ENCODE measurements at regions not wholly inside any gene's neighbourhood (a gene's known extent, or its start where the extent isn't known, plus 50 kb on each side); places are given as distances from the start of the nearest gene placed in this dataset.
"Not testable (repeated sequence)": the region's sequence is repeated elsewhere in the genome, so short reads cannot be mapped to it uniquely, and the experiment has no call there.

GRCh38 chr7:101679653-101680173 is 50.6 kb upstream of the MYL10 start:
- not testable (repeated sequence) for H3K36me3 ChIP-seq (ENCODE audit: control insufficient read depth, insufficient read depth, low read length); H3K9me3 ChIP-seq (ENCODE audit: control insufficient read depth, low read length); H3K4me1 ChIP-seq (ENCODE audit: control insufficient read depth, insufficient read depth, low read length); H3K27ac ChIP-seq (ENCODE audit: low read depth, low read length); H3K4me3 ChIP-seq (ENCODE audit: low read length); H3K4me1 Mint-ChIP-seq; H3K27me3 Mint-ChIP-seq (ENCODE audit: insufficient read depth); H3K9me3 Mint-ChIP-seq; H3K9ac ChIP-seq (ENCODE audit: extremely low read depth, low read length, poor library complexity, severe bottlenecking); H3K27ac Mint-ChIP-seq; H3K36me3 Mint-ChIP-seq (ENCODE audit: low read depth); H3K4me3 Mint-ChIP-seq; H3K27me3 ChIP-seq (ENCODE audit: control insufficient read depth, insufficient read depth, low read length, poor library complexity, severe bottlenecking); DNase-seq
- WGBS, 2 experiments (ENCODE audit: insufficient coverage in 1 of 2, insufficient read length in 1 of 2), result 95 to 98% methylated on average over 8 to 10 of the region's 10 CpGs

DNA sequence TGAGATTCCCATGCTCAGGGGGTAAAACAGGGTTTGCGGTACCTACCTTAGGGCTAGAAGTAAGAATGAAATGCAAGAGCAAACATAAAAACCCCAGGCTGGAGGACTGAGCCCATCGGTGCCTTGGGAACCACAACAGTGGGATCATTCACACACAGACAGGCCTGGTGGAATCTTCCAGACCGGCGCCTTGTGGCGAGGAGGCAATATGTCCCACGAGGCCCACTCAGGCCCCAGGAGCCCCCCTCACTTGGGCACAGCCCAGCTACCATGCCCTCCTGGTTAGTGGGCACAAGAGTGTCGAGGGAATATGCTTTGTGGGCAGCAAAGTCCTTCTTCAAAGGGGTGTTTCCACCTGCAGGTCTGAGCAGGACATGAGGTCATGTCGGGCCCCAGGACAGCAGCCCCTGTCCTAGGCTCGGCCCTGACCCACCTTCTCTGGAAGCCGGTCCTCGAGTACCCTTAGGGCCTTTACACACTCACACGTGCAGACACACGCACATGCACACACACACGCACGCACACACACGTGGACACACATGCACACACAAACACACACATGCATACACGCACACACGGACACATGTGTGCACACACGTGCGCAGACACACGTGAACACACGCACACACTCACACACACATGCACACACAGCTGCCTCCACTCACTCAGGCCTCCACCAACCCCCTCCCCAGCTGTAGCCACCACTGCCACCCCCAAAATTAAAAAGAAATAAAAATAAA is 51.5 kb upstream of the MYL10 start:
- Mint-ChIP-seq H3K9me3 (no peaks in the 10 kb centered on the region), H3K27ac (no peak overlapping the region), H3K36me3 (ENCODE audit: low read depth) (no peaks in the 10 kb centered on the region), H3K4me3 (no peak overlapping the region), H3K27me3 (ENCODE audit: insufficient read depth) (peaks cover 4% of the 10 kb centered on the region), H3K4me1 (no peaks in the 10 kb centered on the region)
- Histone ChIP-seq H3K27me3 (ENCODE audit: control insufficient read depth, insufficient read depth, low read length, poor library complexity, severe bottlenecking) (no peaks in the 10 kb centered on the region), H3K4me1 (ENCODE audit: control insufficient read depth, insufficient read depth, low read length) (no peaks in the 10 kb centered on the region), H3K4me3 (ENCODE audit: low read length) (no peak overlapping the region), H3K36me3 (ENCODE audit: control insufficient read depth, insufficient read depth, low read length) (no peaks in the 10 kb centered on the region), H3K9ac (ENCODE audit: extremely low read depth, low read length, poor library complexity, severe bottlenecking) (no peak overlapping the region), H3K27ac (ENCODE audit: low read depth, low read length) (no peak overlapping the region), H3K9me3 (ENCODE audit: control insufficient read depth, low read length) (no peaks in the 10 kb centered on the region)
- TF ChIP-seq, protein P1, sequence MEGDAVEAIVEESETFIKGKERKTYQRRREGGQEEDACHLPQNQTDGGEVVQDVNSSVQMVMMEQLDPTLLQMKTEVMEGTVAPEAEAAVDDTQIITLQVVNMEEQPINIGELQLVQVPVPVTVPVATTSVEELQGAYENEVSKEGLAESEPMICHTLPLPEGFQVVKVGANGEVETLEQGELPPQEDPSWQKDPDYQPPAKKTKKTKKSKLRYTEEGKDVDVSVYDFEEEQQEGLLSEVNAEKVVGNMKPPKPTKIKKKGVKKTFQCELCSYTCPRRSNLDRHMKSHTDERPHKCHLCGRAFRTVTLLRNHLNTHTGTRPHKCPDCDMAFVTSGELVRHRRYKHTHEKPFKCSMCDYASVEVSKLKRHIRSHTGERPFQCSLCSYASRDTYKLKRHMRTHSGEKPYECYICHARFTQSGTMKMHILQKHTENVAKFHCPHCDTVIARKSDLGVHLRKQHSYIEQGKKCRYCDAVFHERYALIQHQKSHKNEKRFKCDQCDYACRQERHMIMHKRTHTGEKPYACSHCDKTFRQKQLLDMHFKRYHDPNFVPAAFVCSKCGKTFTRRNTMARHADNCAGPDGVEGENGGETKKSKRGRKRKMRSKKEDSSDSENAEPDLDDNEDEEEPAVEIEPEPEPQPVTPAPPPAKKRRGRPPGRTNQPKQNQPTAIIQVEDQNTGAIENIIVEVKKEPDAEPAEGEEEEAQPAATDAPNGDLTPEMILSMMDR (conservative IDR thresholded peaks at IDR 0.05), result no peak
- 91 to 100% methylated on average over 7 to 22 of the region's 22 CpGs for WGBS, 2 experiments (ENCODE audit: insufficient coverage in 1 of 2, insufficient read length in 1 of 2)
- DNase-seq, result no peak

- H3K4me3 Mint-ChIP-seq, result no peak overlapping the region
- Histone ChIP-seq H3K9me3 (ENCODE audit: control insufficient read depth, low read length) (no peaks in the 10 kb centered on the region), H3K4me1 (ENCODE audit: control insufficient read depth, insufficient read depth, low read length) (no peaks in the 10 kb centered on the region), H3K27me3 (ENCODE audit: control insufficient read depth, insufficient read depth, low read length, poor library complexity, severe bottlenecking) (no peaks in the 10 kb centered on the region), H3K9ac (ENCODE audit: extremely low read depth, low read length, poor library complexity, severe bottlenecking) (no peak overlapping the region), H3K4me3 (ENCODE audit: low read length) (no peak overlapping the region), H3K27ac (ENCODE audit: low read depth, low read length) (no peak overlapping the region), H3K36me3 (ENCODE audit: control insufficient read depth, insufficient read depth, low read length) (no peaks in the 10 kb centered on the region)
- no peak overlapping the region for H3K27ac Mint-ChIP-seq
- no peak for DNase-seq
- WGBS, 2 experiments (ENCODE audit: insufficient coverage in 1 of 2, insufficient read length in 1 of 2), result 88% methylated on average over 5 to 14 of the region's 14 CpGs
- peaks cover 4% of the 10 kb centered on the region for H3K27me3 Mint-ChIP-seq (ENCODE audit: insufficient read depth)
- no peaks in the 10 kb centered on the region for H3K9me3 Mint-ChIP-seq
- H3K36me3 Mint-ChIP-seq (ENCODE audit: low read depth), result no peaks in the 10 kb centered on the region
- no peaks in the 10 kb centered on the region for H3K4me1 Mint-ChIP-seq
- TF ChIP-seq, protein P1 (conservative IDR thresholded peaks at IDR 0.05), result no peak
Measured at GRCh38 chr7:101681170-101682007, 52.3 kb upstream of the MYL10 start.

All from endodermal cell (in vitro differentiated cells).